ENCODE measurements at regions not wholly inside any gene's neighbourhood (a gene's known extent, or its start where the extent isn't known, plus 50 kb on each side); places are given as distances from the start of the nearest gene placed in this dataset.

GRCh38 chr18:22467760-22468553 lies 50.2 kb upstream of the CTAGE1 start:
- DNase-seq (ENCODE audit: insufficient read length, low spot score) (no peak), FAIRE-seq (no peak)

GRCh38 chr18:22468554-22468891 lies 50.8 kb upstream of the CTAGE1 start:
- FAIRE-seq (no peak), DNase-seq (ENCODE audit: insufficient read length, low spot score) (no peak)

- FAIRE-seq, result no peak
- DNase-seq (ENCODE audit: insufficient read length, low spot score), result no peak
These were observed 51.5 kb upstream of the CTAGE1 start for GRCh38 chr18:22469061-22469734.

- no peak for FAIRE-seq
These were observed 52.2 kb upstream of the CTAGE1 start for GRCh38 chr18:22469926-22470247.

GRCh38 chr18:22470248-22471235 lies 52.8 kb upstream of the CTAGE1 start:
- FAIRE-seq (no peak), DNase-seq (ENCODE audit: insufficient read length, low spot score) (no peak)

More at GRCh38 chr18:22469926-22470247, 52.2 kb upstream of the CTAGE1 start:
- no peak for DNase-seq (ENCODE audit: insufficient read length, low spot score)

- no peak for FAIRE-seq
- no peak for DNase-seq (ENCODE audit: insufficient read length, low spot score)
These were observed 53.9 kb upstream of the CTAGE1 start for GRCh38 chr18:22471546-22472131.

GRCh38 chr18:22473366-22473765 lies 55.7 kb upstream of the CTAGE1 start:
- FAIRE-seq (no peak), DNase-seq (ENCODE audit: insufficient read length, low spot score) (no peak)

GRCh38 chr18:22475426-22476100 lies 57.8 kb upstream of the CTAGE1 start:
- FAIRE-seq (no peak), DNase-seq (ENCODE audit: insufficient read length, low spot score) (no peak)

GRCh38 chr18:22477222-22477621 lies 59.5 kb upstream of the CTAGE1 start:
- FAIRE-seq, result no peak
- DNase-seq (ENCODE audit: insufficient read length, low spot score), result no peak

GRCh38 chr18:22482948-22483347 lies 65.2 kb upstream of the CTAGE1 start:
- FAIRE-seq (no peak), DNase-seq (ENCODE audit: insufficient read length, low spot score) (no peak)

- no peak for FAIRE-seq
These were observed 65.7 kb upstream of the CTAGE1 start for GRCh38 chr18:22483407-22483806.

GRCh38 chr18:22484471-22484870 lies 66.8 kb upstream of the CTAGE1 start:
- no peak for FAIRE-seq

More at GRCh38 chr18:22483407-22483806, 65.7 kb upstream of the CTAGE1 start:
- DNase-seq (ENCODE audit: insufficient read length, low spot score), result no peak

GRCh38 chr18:22485808-22486244 lies 68.1 kb upstream of the CTAGE1 start:
- DNase-seq (ENCODE audit: insufficient read length, low spot score) (no peak), FAIRE-seq (no peak)

More at GRCh38 chr18:22484471-22484870, 66.8 kb upstream of the CTAGE1 start:
- no peak for DNase-seq (ENCODE audit: insufficient read length, low spot score)

- DNase-seq (ENCODE audit: insufficient read length, low spot score) (no peak), FAIRE-seq (no peak)
These were observed 69.0 kb upstream of the CTAGE1 start for GRCh38 chr18:22486667-22487066.

- DNase-seq (ENCODE audit: insufficient read length, low spot score), result no peak
- FAIRE-seq, result no peak
These were observed 70.8 kb upstream of the CTAGE1 start for GRCh38 chr18:22488554-22488953.

- FAIRE-seq (no peak), DNase-seq (ENCODE audit: insufficient read length, low spot score) (no peak)
These were observed 72.0 kb upstream of the CTAGE1 start for GRCh38 chr18:22489704-22490103.

- FAIRE-seq, result no peak
- DNase-seq (ENCODE audit: insufficient read length, low spot score), result no peak
These were observed 72.7 kb upstream of the CTAGE1 start for GRCh38 chr18:22490429-22490846.

GRCh38 chr18:22493255-22493654 lies 75.5 kb upstream of the CTAGE1 start:
- DNase-seq (ENCODE audit: insufficient read length, low spot score), result no peak
- no peak for FAIRE-seq

- FAIRE-seq (no peak), DNase-seq (ENCODE audit: insufficient read length, low spot score) (no peak)
These were observed 76.2 kb upstream of the CTAGE1 start for GRCh38 chr18:22493940-22494339.

GRCh38 chr18:22494771-22495170 lies 77.1 kb upstream of the CTAGE1 start:
- DNase-seq (ENCODE audit: insufficient read length, low spot score) (no peak), FAIRE-seq (no peak)
